ENCODE measurements at regions not wholly inside any gene's neighbourhood (a gene's known extent, or its start where the extent isn't known, plus 50 kb on each side); places are given as distances from the start of the nearest gene placed in this dataset.

- Histone ChIP-seq H3K4me1 (ENCODE audit: control insufficient read depth, insufficient read depth, low read length) (no peaks in the 10 kb centered on the region), H3K4me3 (ENCODE audit: low read depth, low read length) (no peak overlapping the region), H3K27ac (ENCODE audit: extremely low read depth, low read depth, low read length) (no peak overlapping the region), H3K36me3 (ENCODE audit: control insufficient read depth in 2 of 2, insufficient read depth in 1 of 2, low read length in 2 of 2) (no peaks in the 10 kb centered on the region), H3K9me3 (ENCODE audit: control insufficient read depth, insufficient read depth, low read depth, low read length) (no peaks in the 10 kb centered on the region)
- ChIA-PET CTCF (no interaction called here), POLR2A (no interaction called here)
- no peak for TF ChIP-seq ZNF514 (tag by site-specific recombination; IDR thresholded peaks at IDR 0.05)
- no peak for TF ChIP-seq MZF1 (tag by site-specific recombination; IDR thresholded peaks at IDR 0.05; ENCODE audit: borderline replicate concordance)
- TF ChIP-seq GLIS2 (tag by site-specific recombination; IDR thresholded peaks at IDR 0.05): no peak
- no peak for TF ChIP-seq ZNF18 (tag by site-specific recombination; IDR thresholded peaks at IDR 0.05)
- TF ChIP-seq ZBTB49 (tag by site-specific recombination; IDR thresholded peaks at IDR 0.05; ENCODE audit: low read depth): no peak
- no peak for TF ChIP-seq ZNF350 (tag by site-specific recombination; IDR thresholded peaks at IDR 0.05)
- TF ChIP-seq ZNF544 (tag by site-specific recombination; IDR thresholded peaks at IDR 0.05): no peak
- no peak for TF ChIP-seq ELK4 (IDR thresholded peaks at IDR 0.05; ENCODE audit: borderline replicate concordance, low read depth, low read length)
- TF ChIP-seq TCF7L2 (IDR thresholded peaks at IDR 0.05; ENCODE audit: borderline replicate concordance, low read depth, low read length): no peak
- no peak for TF ChIP-seq ZNF473 (tag by site-specific recombination; IDR thresholded peaks at IDR 0.05)
- TF ChIP-seq ZBTB44 (tag by site-specific recombination; IDR thresholded peaks at IDR 0.05): no peak
- TF ChIP-seq AEBP2 (tag by site-specific recombination; IDR thresholded peaks at IDR 0.05; ENCODE audit: borderline replicate concordance): no peak
- TF ChIP-seq HOXD13 (CRISPR knock-in tag; IDR thresholded peaks at IDR 0.05; ENCODE audit: borderline replicate concordance): no peak
- no peak for TF ChIP-seq ZNF223 (tag by site-specific recombination; IDR thresholded peaks at IDR 0.05)
- TF ChIP-seq ZNF701 (tag by site-specific recombination; IDR thresholded peaks at IDR 0.05): no peak
- TF ChIP-seq ZFP37 (tag by site-specific recombination; IDR thresholded peaks at IDR 0.05): no peak
Measured at GRCh38 chr2:13560322-13560721, 843.6 kb downstream of the TRIB2 start.

GRCh38 chr2:13572466-13572865, 855.7 kb downstream of the TRIB2 start:
- POLR2A ChIA-PET: no interaction called here
- H3K36me3 ChIP-seq (ENCODE audit: control insufficient read depth in 2 of 2, insufficient read depth in 1 of 2, low read length in 2 of 2): no peaks in the 10 kb centered on the region
- H3K9me3 ChIP-seq (ENCODE audit: control insufficient read depth, insufficient read depth, low read depth, low read length): no peaks in the 10 kb centered on the region
- no peak overlapping the region for H3K27ac ChIP-seq (ENCODE audit: extremely low read depth, low read depth, low read length)
- CTCF ChIA-PET: no interaction called here
- H3K4me1 ChIP-seq (ENCODE audit: control insufficient read depth, insufficient read depth, low read length): no peaks in the 10 kb centered on the region
- no peak overlapping the region for H3K4me3 ChIP-seq (ENCODE audit: low read depth, low read length)
- TF ChIP-seq ZNF560 (tag by site-specific recombination; IDR thresholded peaks at IDR 0.05; ENCODE audit: borderline replicate concordance) (no peak), SP3 (tag by site-specific recombination; IDR thresholded peaks at IDR 0.05) (no peak), ZNF404 (tag by site-specific recombination; IDR thresholded peaks at IDR 0.05) (no peak), PRDM1 (tag by site-specific recombination; IDR thresholded peaks at IDR 0.05) (no peak), ZNF354C (tag by site-specific recombination; IDR thresholded peaks at IDR 0.05; ENCODE audit: borderline replicate concordance, low read depth) (no peak), ZNF792 (tag by site-specific recombination; IDR thresholded peaks at IDR 0.05) (no peak), GLIS2 (tag by site-specific recombination; IDR thresholded peaks at IDR 0.05) (no peak), PRDM10 (tag by site-specific recombination; IDR thresholded peaks at IDR 0.05) (no peak), ZNF521 (tag by site-specific recombination; IDR thresholded peaks at IDR 0.05) (no peak)
